Right lobe of liver (tissue), 4 donors: ENCODE measurements at regions not wholly inside any gene's neighbourhood (a gene's known extent, or its start where the extent isn't known, plus 50 kb on each side); places are given as distances from the start of the nearest gene placed in this dataset.

ENCODE experiments used
- POLR2A ChIP-seq: fragments of 450-650 bp; IDR thresholded peaks from one replicate; pipeline ENCODE4 v1.6.1; 2017; ENCODE audit warnings: antibody characterized with exemption, mild to moderate bottlenecking
- TF ChIP-seq, protein P1 (sequence below), 4 donors: fragments of 200-600 bp in 3 of 4; fragments of 450-650 bp in 1 of 4; IDR thresholded peaks; one replicate each; pipeline versions ENCODE4 v1.5.1 to v1.8.0; 2016 to 2022; ENCODE audit warnings: antibody characterized with exemption in 4 of 4, mild to moderate bottlenecking in 2 of 4
- donor health status: DM: no; HTN: no; CAD: no.
- donor health status: DM: no; HTN: no; CAD: no.
- donor health status: DM: no; HTN: yes; CAD: no.

DNA sequence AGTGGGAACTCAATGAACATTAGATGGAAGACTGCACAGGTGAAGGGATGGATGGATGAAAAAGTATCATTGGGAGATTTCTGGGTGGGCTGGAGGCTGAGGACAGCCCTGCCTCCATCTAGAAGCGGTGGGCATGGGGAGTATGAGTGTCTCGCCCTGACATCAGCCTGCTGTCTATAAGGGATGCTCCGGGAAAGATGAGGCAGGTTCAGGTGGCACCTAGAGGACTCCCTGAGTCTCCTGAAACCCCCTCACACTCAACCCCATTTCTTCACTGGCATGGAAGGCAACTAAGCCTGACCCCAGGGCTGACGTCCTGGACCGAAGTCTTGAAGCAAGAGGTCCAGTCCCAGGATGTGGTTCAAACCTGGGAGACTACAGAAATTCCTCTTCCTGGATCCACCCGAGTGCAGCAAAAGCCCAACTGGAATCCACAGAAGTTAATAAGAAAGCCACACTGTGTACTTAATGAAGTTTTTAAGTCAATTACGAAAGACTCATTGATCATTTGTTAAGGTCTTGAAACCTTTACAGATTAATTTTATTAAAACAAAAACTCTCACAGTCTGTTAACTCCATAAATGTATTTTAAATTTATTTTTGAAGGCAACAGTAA is 238.8 kb downstream of the EMX2 start:
- TF ChIP-seq, protein P1, sequence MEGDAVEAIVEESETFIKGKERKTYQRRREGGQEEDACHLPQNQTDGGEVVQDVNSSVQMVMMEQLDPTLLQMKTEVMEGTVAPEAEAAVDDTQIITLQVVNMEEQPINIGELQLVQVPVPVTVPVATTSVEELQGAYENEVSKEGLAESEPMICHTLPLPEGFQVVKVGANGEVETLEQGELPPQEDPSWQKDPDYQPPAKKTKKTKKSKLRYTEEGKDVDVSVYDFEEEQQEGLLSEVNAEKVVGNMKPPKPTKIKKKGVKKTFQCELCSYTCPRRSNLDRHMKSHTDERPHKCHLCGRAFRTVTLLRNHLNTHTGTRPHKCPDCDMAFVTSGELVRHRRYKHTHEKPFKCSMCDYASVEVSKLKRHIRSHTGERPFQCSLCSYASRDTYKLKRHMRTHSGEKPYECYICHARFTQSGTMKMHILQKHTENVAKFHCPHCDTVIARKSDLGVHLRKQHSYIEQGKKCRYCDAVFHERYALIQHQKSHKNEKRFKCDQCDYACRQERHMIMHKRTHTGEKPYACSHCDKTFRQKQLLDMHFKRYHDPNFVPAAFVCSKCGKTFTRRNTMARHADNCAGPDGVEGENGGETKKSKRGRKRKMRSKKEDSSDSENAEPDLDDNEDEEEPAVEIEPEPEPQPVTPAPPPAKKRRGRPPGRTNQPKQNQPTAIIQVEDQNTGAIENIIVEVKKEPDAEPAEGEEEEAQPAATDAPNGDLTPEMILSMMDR (IDR thresholded peaks at IDR 0.05) = no peak
- no peak for TF ChIP-seq POLR2A
